ENCODE measurements at regions not wholly inside any gene's neighbourhood (a gene's known extent, or its start where the extent isn't known, plus 50 kb on each side); places are given as distances from the start of the nearest gene placed in this dataset.
A peak's percentile ranks its signal among the peaks of the same experiment; 100 is the strongest.

DNA sequence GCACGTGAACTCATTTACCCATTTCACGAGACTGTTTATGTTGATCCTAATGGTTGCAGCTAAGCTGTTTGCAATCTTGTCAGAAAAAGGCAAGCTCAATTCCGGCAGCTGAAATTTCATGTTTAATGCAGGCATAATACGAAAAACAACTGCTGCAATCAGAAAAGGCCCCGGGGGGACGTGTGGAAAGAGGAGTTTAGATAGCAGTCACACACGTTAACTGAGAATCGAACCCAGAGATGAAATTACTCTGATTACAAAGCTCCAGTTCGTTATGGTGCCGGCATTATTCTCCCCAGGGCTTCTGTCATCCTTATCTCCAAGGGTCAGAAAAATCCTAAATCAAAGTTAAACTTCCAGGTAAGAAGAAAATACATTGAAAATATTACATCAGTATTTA, 79.9 kb upstream of the MYT1L start (continued):
- TF ChIP-seq FOXJ3 (CRISPR knock-in tag; IDR thresholded peaks at IDR 0.05) (peak; percentile 61; the same call in 1 of the 2 replicates), TAF1 (IDR thresholded peaks at IDR 0.05; ENCODE audit: borderline replicate concordance, low read depth, low read length) (no peak), MXI1 (IDR thresholded peaks at IDR 0.05; ENCODE audit: low read depth, low read length) (peak; percentile 66; the same call in 1 of the 2 replicates), TCF12 (IDR thresholded peaks at IDR 0.05) (no peak), RXRA (IDR thresholded peaks at IDR 0.05; ENCODE audit: borderline replicate concordance, low read depth) (no peak)
- TF ChIP-seq, protein P1, sequence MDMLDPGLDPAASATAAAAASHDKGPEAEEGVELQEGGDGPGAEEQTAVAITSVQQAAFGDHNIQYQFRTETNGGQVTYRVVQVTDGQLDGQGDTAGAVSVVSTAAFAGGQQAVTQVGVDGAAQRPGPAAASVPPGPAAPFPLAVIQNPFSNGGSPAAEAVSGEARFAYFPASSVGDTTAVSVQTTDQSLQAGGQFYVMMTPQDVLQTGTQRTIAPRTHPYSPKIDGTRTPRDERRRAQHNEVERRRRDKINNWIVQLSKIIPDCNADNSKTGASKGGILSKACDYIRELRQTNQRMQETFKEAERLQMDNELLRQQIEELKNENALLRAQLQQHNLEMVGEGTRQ (IDR thresholded peaks at IDR 0.05; ENCODE audit: borderline replicate concordance, low read depth, low read length), result no peak
- TF ChIP-seq, protein P2, sequence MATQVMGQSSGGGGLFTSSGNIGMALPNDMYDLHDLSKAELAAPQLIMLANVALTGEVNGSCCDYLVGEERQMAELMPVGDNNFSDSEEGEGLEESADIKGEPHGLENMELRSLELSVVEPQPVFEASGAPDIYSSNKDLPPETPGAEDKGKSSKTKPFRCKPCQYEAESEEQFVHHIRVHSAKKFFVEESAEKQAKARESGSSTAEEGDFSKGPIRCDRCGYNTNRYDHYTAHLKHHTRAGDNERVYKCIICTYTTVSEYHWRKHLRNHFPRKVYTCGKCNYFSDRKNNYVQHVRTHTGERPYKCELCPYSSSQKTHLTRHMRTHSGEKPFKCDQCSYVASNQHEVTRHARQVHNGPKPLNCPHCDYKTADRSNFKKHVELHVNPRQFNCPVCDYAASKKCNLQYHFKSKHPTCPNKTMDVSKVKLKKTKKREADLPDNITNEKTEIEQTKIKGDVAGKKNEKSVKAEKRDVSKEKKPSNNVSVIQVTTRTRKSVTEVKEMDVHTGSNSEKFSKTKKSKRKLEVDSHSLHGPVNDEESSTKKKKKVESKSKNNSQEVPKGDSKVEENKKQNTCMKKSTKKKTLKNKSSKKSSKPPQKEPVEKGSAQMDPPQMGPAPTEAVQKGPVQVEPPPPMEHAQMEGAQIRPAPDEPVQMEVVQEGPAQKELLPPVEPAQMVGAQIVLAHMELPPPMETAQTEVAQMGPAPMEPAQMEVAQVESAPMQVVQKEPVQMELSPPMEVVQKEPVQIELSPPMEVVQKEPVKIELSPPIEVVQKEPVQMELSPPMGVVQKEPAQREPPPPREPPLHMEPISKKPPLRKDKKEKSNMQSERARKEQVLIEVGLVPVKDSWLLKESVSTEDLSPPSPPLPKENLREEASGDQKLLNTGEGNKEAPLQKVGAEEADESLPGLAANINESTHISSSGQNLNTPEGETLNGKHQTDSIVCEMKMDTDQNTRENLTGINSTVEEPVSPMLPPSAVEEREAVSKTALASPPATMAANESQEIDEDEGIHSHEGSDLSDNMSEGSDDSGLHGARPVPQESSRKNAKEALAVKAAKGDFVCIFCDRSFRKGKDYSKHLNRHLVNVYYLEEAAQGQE (IDR thresholded peaks at IDR 0.05; ENCODE audit: low read depth, low read length), result no peak
- TF ChIP-seq, protein P3, sequence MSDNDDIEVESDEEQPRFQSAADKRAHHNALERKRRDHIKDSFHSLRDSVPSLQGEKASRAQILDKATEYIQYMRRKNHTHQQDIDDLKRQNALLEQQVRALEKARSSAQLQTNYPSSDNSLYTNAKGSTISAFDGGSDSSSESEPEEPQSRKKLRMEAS (IDR thresholded peaks at IDR 0.05; ENCODE audit: low read depth), result no peak
- TF ChIP-seq, protein P4, sequence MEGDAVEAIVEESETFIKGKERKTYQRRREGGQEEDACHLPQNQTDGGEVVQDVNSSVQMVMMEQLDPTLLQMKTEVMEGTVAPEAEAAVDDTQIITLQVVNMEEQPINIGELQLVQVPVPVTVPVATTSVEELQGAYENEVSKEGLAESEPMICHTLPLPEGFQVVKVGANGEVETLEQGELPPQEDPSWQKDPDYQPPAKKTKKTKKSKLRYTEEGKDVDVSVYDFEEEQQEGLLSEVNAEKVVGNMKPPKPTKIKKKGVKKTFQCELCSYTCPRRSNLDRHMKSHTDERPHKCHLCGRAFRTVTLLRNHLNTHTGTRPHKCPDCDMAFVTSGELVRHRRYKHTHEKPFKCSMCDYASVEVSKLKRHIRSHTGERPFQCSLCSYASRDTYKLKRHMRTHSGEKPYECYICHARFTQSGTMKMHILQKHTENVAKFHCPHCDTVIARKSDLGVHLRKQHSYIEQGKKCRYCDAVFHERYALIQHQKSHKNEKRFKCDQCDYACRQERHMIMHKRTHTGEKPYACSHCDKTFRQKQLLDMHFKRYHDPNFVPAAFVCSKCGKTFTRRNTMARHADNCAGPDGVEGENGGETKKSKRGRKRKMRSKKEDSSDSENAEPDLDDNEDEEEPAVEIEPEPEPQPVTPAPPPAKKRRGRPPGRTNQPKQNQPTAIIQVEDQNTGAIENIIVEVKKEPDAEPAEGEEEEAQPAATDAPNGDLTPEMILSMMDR (IDR thresholded peaks at IDR 0.05), result no peak

DNA sequence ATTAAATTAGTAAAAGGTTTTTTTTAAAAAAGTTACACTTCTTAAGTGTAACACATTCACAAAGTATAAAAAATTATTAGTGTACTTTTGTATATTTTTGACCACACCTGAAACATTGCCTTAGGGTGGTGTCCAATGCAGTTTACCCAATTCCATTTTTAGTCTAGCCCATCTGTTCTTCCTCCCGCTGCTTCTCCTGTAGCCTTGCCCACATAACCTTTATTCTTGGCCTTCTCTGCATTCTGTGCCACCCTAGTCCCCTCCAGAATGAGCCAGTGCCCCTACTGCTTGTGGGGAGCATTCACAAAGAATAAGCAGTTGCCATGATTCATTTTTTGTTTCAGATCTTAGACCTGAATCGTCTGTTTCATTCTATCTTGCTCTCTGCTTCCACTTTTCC, 78.4 kb upstream of the MYT1L start:
- no peak overlapping the region for H3K4me3 ChIP-seq (ENCODE audit: low read depth in 2 of 2, low read length in 1 of 2)
- 6% methylated on average over 2 of the region's 2 CpGs for WGBS (ENCODE audit: low lambda C conversion rate)
- H3K27ac ChIP-seq (ENCODE audit: low read depth in 2 of 2, low read length in 1 of 2), result no peak overlapping the region
- no peak overlapping the region for H3K4me2 ChIP-seq
- no peak overlapping the region for H2AFZ ChIP-seq (ENCODE audit: low read depth)
- no peak overlapping the region for H3K9ac ChIP-seq
- ChIA-PET CTCF (interaction anchor here (0.8 kb wide), 1 partner anchor 47 kb away, joined by 3 read pairs; no protein-coding TSS in a partner anchor), POLR2A (no interaction called here)
- no peaks in the 10 kb centered on the region for H3K9me2 ChIP-seq
- peaks cover 0 to 13% of the 10 kb centered on the region in 2 experiments; a peak in 2 of 4 replicates for H3K4me1 ChIP-seq (ENCODE audit: control insufficient read depth in 1 of 2, insufficient read depth in 2 of 2, low read depth in 1 of 2, low read length in 1 of 2)
- 0 out of 2 replicates have a peak, but pooled peaks cover 12% of the 10 kb centered on the region for H3K9me3 ChIP-seq
- no peak for DNase-seq
- no peaks in the 10 kb centered on the region for H4K20me1 ChIP-seq (ENCODE audit: insufficient read depth)
- no peaks in the 10 kb centered on the region for H3K27me3 ChIP-seq (ENCODE audit: insufficient read depth)
- H3K36me3 ChIP-seq (replicated peaks in 1 of 2; ENCODE audit: control insufficient read depth in 1 of 2, insufficient read depth in 2 of 2, low read length in 1 of 2), result no peaks in the 10 kb centered on the region
- TF ChIP-seq, protein P5, sequence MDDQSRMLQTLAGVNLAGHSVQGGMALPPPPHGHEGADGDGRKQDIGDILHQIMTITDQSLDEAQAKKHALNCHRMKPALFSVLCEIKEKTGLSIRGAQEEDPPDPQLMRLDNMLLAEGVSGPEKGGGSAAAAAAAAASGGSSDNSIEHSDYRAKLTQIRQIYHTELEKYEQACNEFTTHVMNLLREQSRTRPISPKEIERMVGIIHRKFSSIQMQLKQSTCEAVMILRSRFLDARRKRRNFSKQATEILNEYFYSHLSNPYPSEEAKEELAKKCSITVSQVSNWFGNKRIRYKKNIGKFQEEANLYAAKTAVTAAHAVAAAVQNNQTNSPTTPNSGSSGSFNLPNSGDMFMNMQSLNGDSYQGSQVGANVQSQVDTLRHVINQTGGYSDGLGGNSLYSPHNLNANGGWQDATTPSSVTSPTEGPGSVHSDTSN (IDR thresholded peaks at IDR 0.05), result no peak
- TF ChIP-seq CHD2 (IDR thresholded peaks at IDR 0.05; ENCODE audit: low read length, partially characterized antibody) (no peak), GATA2 (CRISPR knock-in tag; IDR thresholded peaks at IDR 0.05) (no peak), NRF1 (IDR thresholded peaks at IDR 0.05; ENCODE audit: low read depth, low read length) (no peak), MEF2A (IDR thresholded peaks at IDR 0.05; ENCODE audit: borderline replicate concordance, low read depth) (no peak), RFX5 (IDR thresholded peaks at IDR 0.05; ENCODE audit: low read length) (no peak), EP300 (IDR thresholded peaks at IDR 0.05; ENCODE audit: borderline replicate concordance in 1 of 2, low read depth in 1 of 2, low read length in 1 of 2) (no peak), YY1 (IDR thresholded peaks at IDR 0.05; ENCODE audit: low read depth) (no peak), FOXM1 (IDR thresholded peaks at IDR 0.05; ENCODE audit: low read depth) (no peak)
- TF ChIP-seq, protein P3 (IDR thresholded peaks at IDR 0.05; ENCODE audit: low read depth), result no peak
- TF ChIP-seq, protein P6, sequence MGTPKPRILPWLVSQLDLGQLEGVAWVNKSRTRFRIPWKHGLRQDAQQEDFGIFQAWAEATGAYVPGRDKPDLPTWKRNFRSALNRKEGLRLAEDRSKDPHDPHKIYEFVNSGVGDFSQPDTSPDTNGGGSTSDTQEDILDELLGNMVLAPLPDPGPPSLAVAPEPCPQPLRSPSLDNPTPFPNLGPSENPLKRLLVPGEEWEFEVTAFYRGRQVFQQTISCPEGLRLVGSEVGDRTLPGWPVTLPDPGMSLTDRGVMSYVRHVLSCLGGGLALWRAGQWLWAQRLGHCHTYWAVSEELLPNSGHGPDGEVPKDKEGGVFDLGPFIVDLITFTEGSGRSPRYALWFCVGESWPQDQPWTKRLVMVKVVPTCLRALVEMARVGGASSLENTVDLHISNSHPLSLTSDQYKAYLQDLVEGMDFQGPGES (IDR thresholded peaks at IDR 0.05; ENCODE audit: low read depth, low read length), result no peak
- TF ChIP-seq, protein P4 (IDR thresholded peaks at IDR 0.05), result no peak
- H3F3A ChIP-seq (replicated peaks; ENCODE audit: insufficient read depth), result no peaks in the 10 kb centered on the region
- no peaks in the 10 kb centered on the region for H3K79me2 ChIP-seq (ENCODE audit: insufficient read depth)
